SU-DHL-6 (cell line): ENCODE measurements at regions not wholly inside any gene's neighbourhood (a gene's known extent, or its start where the extent isn't known, plus 50 kb on each side); places are given as distances from the start of the nearest gene placed in this dataset.

Source experiments
- H2AFZ ChIP-seq: fragments of 200-600 bp; sonication (generic); 2 replicates; pipeline ENCODE4 v1.6.1; 2014; ENCODE audit warnings: low read depth, mild to moderate bottlenecking, moderate library complexity, mixed read lengths, antibody characterized with exemption, low read length; ENCODE audit not compliant: severe bottlenecking
- H3F3A ChIP-seq: fragments of 200-600 bp; shearing (Covaris generic); 2 replicates; pipeline ENCODE4 v1.6.0; 2016; ENCODE audit warnings: antibody characterized with exemption, mild to moderate bottlenecking; ENCODE audit not compliant: insufficient read depth
- H3K27ac ChIP-seq: fragments of 200-600 bp; sonication (generic); 2 replicates; pipeline ENCODE4 v1.5.1; 2016; ENCODE audit warnings: low read depth, mild to moderate bottlenecking, low read length, moderate library complexity, mixed read lengths
- H3K27me3 ChIP-seq: fragments of 200-600 bp; sonication (generic), shearing (Covaris generic); 2 replicates; pipeline ENCODE4 v1.6.0; 2014; ENCODE audit warnings: mild to moderate bottlenecking, low read length
- H3K36me3 ChIP-seq: fragments of 200-600 bp; sonication (generic); 2 replicates; pipeline ENCODE4 v1.6.1; 2014; ENCODE audit warnings: mild to moderate bottlenecking, low read length, mixed read lengths
- H3K4me2 ChIP-seq: fragments of 300-600, 200-600 bp; shearing (Covaris generic), sonication (generic); 2 replicates; pipeline ENCODE4 v1.6.0; 2014; ENCODE audit warnings: low read length, low read depth, mild to moderate bottlenecking; ENCODE audit not compliant: poor library complexity, severe bottlenecking
- H3K4me3 ChIP-seq: fragments of 200-600 bp; sonication (generic); 2 replicates; pipeline ENCODE4 v1.5.1; 2014; ENCODE audit warnings: antibody characterized with exemption, low read length, mild to moderate bottlenecking, mixed read lengths; ENCODE audit not compliant: insufficient read depth, poor library complexity, severe bottlenecking
- H3K79me2 ChIP-seq: fragments of 200-600 bp; sonication (generic); 2 replicates; pipeline ENCODE4 v1.6.1; 2014; ENCODE audit warnings: mild to moderate bottlenecking, low read length, moderate library complexity; ENCODE audit not compliant: insufficient read depth
- H3K9ac ChIP-seq: fragments of 200-600 bp; sonication (generic); 2 replicates; pipeline ENCODE4 v1.7.0; 2014; ENCODE audit warnings: mild to moderate bottlenecking, low read length
- H3K9me2 ChIP-seq: fragments of 200-600 bp; sonication (generic); replicated peaks from 2 replicates; pipeline ENCODE4 v1.6.1; 2014; ENCODE audit warnings: low read length; ENCODE audit not compliant: insufficient read depth
- H3K9me3 ChIP-seq: fragments of 200-600 bp; sonication (generic); 2 replicates; pipeline ENCODE4 v1.6.1; 2014; ENCODE audit warnings: low read length, mixed read lengths; ENCODE audit not compliant: insufficient read depth
- H4K20me1 ChIP-seq: fragments of 200-600 bp; sonication (generic); 2 replicates; pipeline ENCODE4 v1.6.1; 2014; ENCODE audit warnings: low read depth, mild to moderate bottlenecking, antibody characterized with exemption, low read length, moderate library complexity, mixed read lengths
- EZH2phosphoT487 ChIP-seq: fragments of 200-600 bp; sonication (generic), shearing (Covaris generic); conservative IDR thresholded peaks from 2 replicates; pipeline ENCODE4 v1.6.1; 2018; ENCODE audit warnings: mild to moderate bottlenecking, antibody characterized with exemption, low read length, moderate library complexity, mixed read lengths
- TF ChIP-seq, protein P1 (sequence below): fragments of 200-600 bp; sonication (generic); IDR thresholded peaks from one replicate; pipeline ENCODE4 v1.5.1; 2017; ENCODE audit warnings: antibody characterized with exemption, mild to moderate bottlenecking, low read length, moderate library complexity; ENCODE audit not compliant: insufficient read depth, poor library complexity, severe bottlenecking

DNA sequence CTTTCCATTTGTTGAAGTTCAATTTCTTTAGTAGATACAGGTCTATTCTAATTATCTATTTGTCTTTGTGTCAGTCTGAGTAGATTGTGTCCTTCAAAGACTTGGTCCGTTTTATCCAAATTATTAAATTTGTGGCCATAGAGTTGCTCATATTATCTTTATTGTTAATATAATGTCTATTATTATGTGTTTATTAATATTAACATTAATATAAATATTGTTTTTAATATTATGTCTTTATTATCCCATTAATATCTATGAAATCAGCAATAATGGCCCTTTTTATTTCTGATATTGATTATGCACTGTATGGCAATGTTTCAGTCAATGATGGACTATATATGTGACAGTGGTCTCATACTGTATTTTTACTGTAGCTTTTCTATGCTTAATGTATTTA, 2067.3 kb upstream of the AGA start:
- H3K9ac ChIP-seq, result no peak overlapping the region
- H3F3A ChIP-seq, result no peaks in the 10 kb centered on the region
- H3K79me2 ChIP-seq, result no peaks in the 10 kb centered on the region
- no peak overlapping the region for H2AFZ ChIP-seq
- no peak overlapping the region for H3K4me2 ChIP-seq
- no peaks in the 10 kb centered on the region for H4K20me1 ChIP-seq
- no peaks in the 10 kb centered on the region for H3K9me2 ChIP-seq
- H3K27ac ChIP-seq, result no peak overlapping the region
- no peak overlapping the region for H3K4me3 ChIP-seq
- H3K36me3 ChIP-seq, result no peaks in the 10 kb centered on the region
- H3K9me3 ChIP-seq, result no peaks in the 10 kb centered on the region
- no peaks in the 10 kb centered on the region for H3K27me3 ChIP-seq
- TF ChIP-seq, protein P1, sequence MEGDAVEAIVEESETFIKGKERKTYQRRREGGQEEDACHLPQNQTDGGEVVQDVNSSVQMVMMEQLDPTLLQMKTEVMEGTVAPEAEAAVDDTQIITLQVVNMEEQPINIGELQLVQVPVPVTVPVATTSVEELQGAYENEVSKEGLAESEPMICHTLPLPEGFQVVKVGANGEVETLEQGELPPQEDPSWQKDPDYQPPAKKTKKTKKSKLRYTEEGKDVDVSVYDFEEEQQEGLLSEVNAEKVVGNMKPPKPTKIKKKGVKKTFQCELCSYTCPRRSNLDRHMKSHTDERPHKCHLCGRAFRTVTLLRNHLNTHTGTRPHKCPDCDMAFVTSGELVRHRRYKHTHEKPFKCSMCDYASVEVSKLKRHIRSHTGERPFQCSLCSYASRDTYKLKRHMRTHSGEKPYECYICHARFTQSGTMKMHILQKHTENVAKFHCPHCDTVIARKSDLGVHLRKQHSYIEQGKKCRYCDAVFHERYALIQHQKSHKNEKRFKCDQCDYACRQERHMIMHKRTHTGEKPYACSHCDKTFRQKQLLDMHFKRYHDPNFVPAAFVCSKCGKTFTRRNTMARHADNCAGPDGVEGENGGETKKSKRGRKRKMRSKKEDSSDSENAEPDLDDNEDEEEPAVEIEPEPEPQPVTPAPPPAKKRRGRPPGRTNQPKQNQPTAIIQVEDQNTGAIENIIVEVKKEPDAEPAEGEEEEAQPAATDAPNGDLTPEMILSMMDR, result no peak
- no peak for TF ChIP-seq EZH2phosphoT487

- H3K4me2 ChIP-seq, result no peak overlapping the region
- no peak for TF ChIP-seq EZH2phosphoT487
- TF ChIP-seq, protein P1, result no peak
These were observed 2079.7 kb upstream of the AGA start for GRCh38 chr4:179521952-179522351.

DNA sequence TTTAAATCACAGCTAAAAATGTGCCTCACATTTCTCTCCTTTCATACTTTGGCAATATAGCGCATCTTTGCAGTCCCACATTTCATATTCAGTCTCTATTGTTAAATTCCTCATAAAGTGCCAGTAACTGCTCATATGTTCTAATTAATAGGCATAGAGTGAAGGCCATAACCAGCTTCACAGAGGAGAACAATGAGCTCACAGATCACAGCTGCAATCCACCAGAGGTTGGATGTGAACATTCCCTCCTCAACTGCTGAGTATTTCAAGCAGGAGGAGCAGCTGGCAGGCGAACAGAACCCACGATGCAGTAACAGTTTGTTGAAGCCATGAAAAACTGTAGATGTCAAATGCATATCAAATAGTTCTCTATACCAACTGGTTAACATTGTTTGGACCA, 2088.7 kb upstream of the AGA start:
- Histone ChIP-seq H3K9me3 (peaks cover 4% of the 10 kb centered on the region; the same call in 1 of the 2 replicates), H3K9me2 (no peaks in the 10 kb centered on the region), H3K4me3 (no peak overlapping the region), H3K9ac (no peak overlapping the region), H3K27ac (no peak overlapping the region), H3K36me3 (no peaks in the 10 kb centered on the region), H3K4me2 (no peak overlapping the region), H3K27me3 (no peaks in the 10 kb centered on the region), H4K20me1 (no peaks in the 10 kb centered on the region), H3K79me2 (no peaks in the 10 kb centered on the region), H3F3A (no peaks in the 10 kb centered on the region), H2AFZ (no peak overlapping the region)
- TF ChIP-seq, protein P1, result no peak
- no peak for TF ChIP-seq EZH2phosphoT487

More at GRCh38 chr4:179521952-179522351, 2079.7 kb upstream of the AGA start:
- H3K27me3 ChIP-seq, result no peaks in the 10 kb centered on the region
- H2AFZ ChIP-seq, result no peak overlapping the region
- no peak overlapping the region for H3K4me3 ChIP-seq
- H3K9me3 ChIP-seq, result no peaks in the 10 kb centered on the region
- no peak overlapping the region for H3K9ac ChIP-seq
- H3K79me2 ChIP-seq, result no peaks in the 10 kb centered on the region
- no peaks in the 10 kb centered on the region for H3K36me3 ChIP-seq
- no peaks in the 10 kb centered on the region for H3K9me2 ChIP-seq
- H4K20me1 ChIP-seq, result no peaks in the 10 kb centered on the region
- no peaks in the 10 kb centered on the region for H3F3A ChIP-seq
- no peak overlapping the region for H3K27ac ChIP-seq
